ENCODE measurements at regions not wholly inside any gene's neighbourhood (a gene's known extent, or its start where the extent isn't known, plus 50 kb on each side); places are given as distances from the start of the nearest gene placed in this dataset.

DNA sequence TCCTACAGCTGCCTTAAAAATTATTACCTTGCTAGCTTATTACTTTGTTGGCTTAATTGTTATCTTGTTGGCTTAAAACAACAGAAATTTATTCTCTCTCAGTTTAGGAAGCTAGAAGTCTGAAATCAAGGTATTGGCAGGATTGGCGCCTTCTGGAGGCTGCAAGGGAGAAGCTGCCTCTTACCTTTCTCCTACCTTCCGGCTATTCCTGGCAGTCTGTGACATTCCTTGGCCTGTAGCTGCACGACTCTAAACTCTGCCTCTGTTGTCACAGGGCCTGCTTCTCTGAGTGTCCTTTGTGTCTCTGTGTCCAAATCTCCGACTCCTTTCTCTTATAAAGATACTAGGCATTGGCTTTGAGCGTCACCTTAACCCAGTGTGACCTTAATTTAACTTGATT lies 579.9 kb upstream of the B3GALT2 start:
- H3K4me3 Mint-ChIP-seq, result no peak overlapping the region
- no peak for ATAC-seq
- H3K4me1 ChIP-seq (ENCODE audit: control insufficient read depth, insufficient read depth, low read length), result no peaks in the 10 kb centered on the region
- H3K9me3 ChIP-seq (ENCODE audit: control insufficient read depth, insufficient read depth, low read length), result no peaks in the 10 kb centered on the region
- no peak overlapping the region for H3K27ac ChIP-seq (ENCODE audit: low read length)
- 90% methylated on average over 5 of the region's 5 CpGs for WGBS (ENCODE audit: insufficient coverage)
- no peaks in the 10 kb centered on the region for H3K36me3 Mint-ChIP-seq
- no peaks in the 10 kb centered on the region for H3K36me3 ChIP-seq (ENCODE audit: control insufficient read depth, insufficient read depth, low read length)
- H3K27me3 Mint-ChIP-seq (ENCODE audit: low read depth in 2 of 2), result no peaks in the 10 kb centered on the region
- no peak overlapping the region for H3K4me3 ChIP-seq (ENCODE audit: low read length)
- H3K27me3 ChIP-seq (ENCODE audit: control insufficient read depth, insufficient read depth, low read length), result no peaks in the 10 kb centered on the region
- intact Hi-C loops (cut with micrococcal nuclease), result no loop called here
- DNase-seq, result no peak
- no peaks in the 10 kb centered on the region for H3K4me1 Mint-ChIP-seq
- TF ChIP-seq CTCF (IDR thresholded peaks at IDR 0.05), result no peak
- H3K27ac Mint-ChIP-seq, result no peak overlapping the region
- no peaks in the 10 kb centered on the region for H3K9me3 Mint-ChIP-seq

GRCh38 chr1:193763266-193763665 lies 576.9 kb upstream of the B3GALT2 start:
- Mint-ChIP-seq H3K36me3 (no peaks in the 10 kb centered on the region), H3K27ac (no peak overlapping the region), H3K4me3 (no peak overlapping the region), H3K4me1 (no peaks in the 10 kb centered on the region), H3K9me3 (no peaks in the 10 kb centered on the region), H3K27me3 (ENCODE audit: low read depth in 2 of 2) (no peaks in the 10 kb centered on the region)
- no peaks in the 10 kb centered on the region for H3K27me3 ChIP-seq (ENCODE audit: control insufficient read depth, insufficient read depth, low read length)
- no peak overlapping the region for H3K4me3 ChIP-seq (ENCODE audit: low read length)
- no peaks in the 10 kb centered on the region for H3K9me3 ChIP-seq (ENCODE audit: control insufficient read depth, insufficient read depth, low read length)
- no peak for DNase-seq
- H3K27ac ChIP-seq (ENCODE audit: low read length), result no peak overlapping the region
- no peaks in the 10 kb centered on the region for H3K4me1 ChIP-seq (ENCODE audit: control insufficient read depth, insufficient read depth, low read length)
- 100% methylated on average over 2 of the region's 3 CpGs for WGBS (ENCODE audit: insufficient coverage)
- no peak for ATAC-seq
- no peaks in the 10 kb centered on the region for H3K36me3 ChIP-seq (ENCODE audit: control insufficient read depth, insufficient read depth, low read length)
- TF ChIP-seq CTCF (IDR thresholded peaks at IDR 0.05), result no peak
- intact Hi-C loops (cut with micrococcal nuclease), result no loop called here

- DNase-seq (no peak), ATAC-seq (no peak)
- Mint-ChIP-seq H3K9me3 (no peaks in the 10 kb centered on the region), H3K27ac (no peak overlapping the region), H3K36me3 (no peaks in the 10 kb centered on the region), H3K4me3 (no peak overlapping the region), H3K27me3 (ENCODE audit: low read depth in 2 of 2) (no peaks in the 10 kb centered on the region), H3K4me1 (no peaks in the 10 kb centered on the region)
- H3K27me3 ChIP-seq (ENCODE audit: control insufficient read depth, insufficient read depth, low read length), result no peaks in the 10 kb centered on the region
- WGBS (ENCODE audit: insufficient coverage), result no CpG with 5 or more reads among the region's 4 CpGs
- no peaks in the 10 kb centered on the region for H3K4me1 ChIP-seq (ENCODE audit: control insufficient read depth, insufficient read depth, low read length)
- intact Hi-C loops (cut with micrococcal nuclease), result no loop called here
- no peak for TF ChIP-seq CTCF (IDR thresholded peaks at IDR 0.05)
- H3K9me3 ChIP-seq (ENCODE audit: control insufficient read depth, insufficient read depth, low read length), result no peaks in the 10 kb centered on the region
- H3K27ac ChIP-seq (ENCODE audit: low read length), result no peak overlapping the region
- no peak overlapping the region for H3K4me3 ChIP-seq (ENCODE audit: low read length)
- no peaks in the 10 kb centered on the region for H3K36me3 ChIP-seq (ENCODE audit: control insufficient read depth, insufficient read depth, low read length)
Measured at GRCh38 chr1:193762236-193762635, 575.8 kb upstream of the B3GALT2 start.

- no peaks in the 10 kb centered on the region for H3K4me1 Mint-ChIP-seq
- TF ChIP-seq CTCF (IDR thresholded peaks at IDR 0.05), result no peak
- no peaks in the 10 kb centered on the region for H3K4me1 ChIP-seq (ENCODE audit: control insufficient read depth, insufficient read depth, low read length)
- ATAC-seq (no peak), DNase-seq (no peak)
- H3K4me3 ChIP-seq (ENCODE audit: low read length), result no peak overlapping the region
- H3K27ac Mint-ChIP-seq, result no peak overlapping the region
- no peaks in the 10 kb centered on the region for H3K9me3 ChIP-seq (ENCODE audit: control insufficient read depth, insufficient read depth, low read length)
- H3K27me3 Mint-ChIP-seq (ENCODE audit: low read depth in 2 of 2), result no peaks in the 10 kb centered on the region
- H3K27me3 ChIP-seq (ENCODE audit: control insufficient read depth, insufficient read depth, low read length), result no peaks in the 10 kb centered on the region
- H3K27ac ChIP-seq (ENCODE audit: low read length), result no peak overlapping the region
- H3K36me3 ChIP-seq (ENCODE audit: control insufficient read depth, insufficient read depth, low read length), result no peaks in the 10 kb centered on the region
- no peaks in the 10 kb centered on the region for H3K9me3 Mint-ChIP-seq
- WGBS (ENCODE audit: insufficient coverage), result 78% methylated on average over 2 of the region's 2 CpGs
- intact Hi-C loops (cut with micrococcal nuclease), result loop anchor here (2.0 to 10.0 kb wide), 2 partner anchors 349 to 571 kb away; partner anchors contain the start of gene B3GALT2
- no peaks in the 10 kb centered on the region for H3K36me3 Mint-ChIP-seq
- no peak overlapping the region for H3K4me3 Mint-ChIP-seq
Measured at GRCh38 chr1:193755441-193755840, 569.0 kb upstream of the B3GALT2 start.

Data from natural killer cell (primary cell).